ENCODE measurements at regions not wholly inside any gene's neighbourhood (a gene's known extent, or its start where the extent isn't known, plus 50 kb on each side); places are given as distances from the start of the nearest gene placed in this dataset.

GRCh38 chr2:151176661-151177060, 85.0 kb downstream of the RBM43 start:
- Histone ChIP-seq H3K4me2 (ENCODE audit: low read length) (no peak overlapping the region), H3K27me3 (ENCODE audit: insufficient read depth, low read length) (no peaks in the 10 kb centered on the region), H3K4me1 (ENCODE audit: control insufficient read depth in 1 of 2, insufficient read depth in 2 of 2, low read length in 2 of 2) (no peaks in the 10 kb centered on the region), H3K79me2 (ENCODE audit: insufficient read depth, low read length) (no peaks in the 10 kb centered on the region), H3K27ac (ENCODE audit: low read depth, low read length) (no peak overlapping the region), H3K4me3 (replicated peaks in 1 of 2; ENCODE audit: low read depth in 1 of 2, low read length in 2 of 2) (no peak overlapping the region), H2AFZ (ENCODE audit: low read depth, low read length, poor library complexity, severe bottlenecking) (no peak overlapping the region), H3K9me2 (ENCODE audit: insufficient read depth) (no peaks in the 10 kb centered on the region), H3K9me3 (ENCODE audit: control insufficient read depth in 1 of 2, insufficient read depth in 1 of 2, low read depth in 1 of 2, low read length in 2 of 2) (no peaks in the 10 kb centered on the region), H3K9ac (ENCODE audit: low read length) (no peak overlapping the region), H4K20me1 (ENCODE audit: insufficient read depth) (no peaks in the 10 kb centered on the region), H3K36me3 (ENCODE audit: control insufficient read depth in 1 of 2, insufficient read depth in 2 of 2, low read length in 2 of 2) (no peaks in the 10 kb centered on the region)
- intact Hi-C loops (cut with micrococcal nuclease), result no loop called here
- DNase-seq (ENCODE audit: low read depth, low spot score), result no peak
- ChIA-PET POLR2A (no interaction called here), CTCF (interaction anchor here (1.1 kb wide), 1 partner anchor 22 kb away, joined by 3 read pairs; no protein-coding TSS in a partner anchor), RAD21 (ENCODE audit: low non-redundant PET in 1 of 2, low total read pairs in 2 of 2, uncharacterized antibody in 2 of 2, unreplicated experiment in 2 of 2) (no interaction called here)
- TF ChIP-seq ZBTB33 (IDR thresholded peaks at IDR 0.05; ENCODE audit: extremely low read depth, insufficient replicate concordance, low read length) (no peak), ATF3 (IDR thresholded peaks at IDR 0.05) (no peak), EZH2 (IDR thresholded peaks at IDR 0.05) (no peak), SP1 (IDR thresholded peaks at IDR 0.05; ENCODE audit: low read depth) (no peak), ZNF274 (IDR thresholded peaks at IDR 0.05; ENCODE audit: low read depth, low read length) (no peak), POLR2AphosphoS5 (IDR thresholded peaks at IDR 0.05; ENCODE audit: low read depth, low read length) (no peak)
- BruUV-seq (replicated peaks), result no TSS peak
- no peak for ATAC-seq

- Histone ChIP-seq H3K9me2 (ENCODE audit: insufficient read depth) (no peaks in the 10 kb centered on the region), H4K20me1 (ENCODE audit: insufficient read depth) (no peaks in the 10 kb centered on the region), H3K4me1 (ENCODE audit: control insufficient read depth in 1 of 2, insufficient read depth in 2 of 2, low read length in 2 of 2) (no peaks in the 10 kb centered on the region), H3K27me3 (ENCODE audit: insufficient read depth, low read length) (no peaks in the 10 kb centered on the region), H3K36me3 (ENCODE audit: control insufficient read depth in 1 of 2, insufficient read depth in 2 of 2, low read length in 2 of 2) (no peaks in the 10 kb centered on the region), H3K4me3 (replicated peaks in 1 of 2; ENCODE audit: low read depth in 1 of 2, low read length in 2 of 2) (no peak overlapping the region), H3K9me3 (ENCODE audit: control insufficient read depth in 1 of 2, insufficient read depth in 1 of 2, low read depth in 1 of 2, low read length in 2 of 2) (no peaks in the 10 kb centered on the region), H3K27ac (ENCODE audit: low read depth, low read length) (no peak overlapping the region), H3K79me2 (ENCODE audit: insufficient read depth, low read length) (no peaks in the 10 kb centered on the region), H3K4me2 (ENCODE audit: low read length) (no peak overlapping the region), H2AFZ (ENCODE audit: low read depth, low read length, poor library complexity, severe bottlenecking) (no peak overlapping the region), H3K9ac (ENCODE audit: low read length) (no peak overlapping the region)
- ATAC-seq (no peak), DNase-seq (ENCODE audit: low read depth, low spot score) (no peak)
- ChIA-PET POLR2A (no interaction called here), RAD21 (ENCODE audit: low non-redundant PET in 1 of 2, low total read pairs in 2 of 2, uncharacterized antibody in 2 of 2, unreplicated experiment in 2 of 2) (no interaction called here), CTCF (no interaction called here)
- no TSS peak for BruUV-seq (replicated peaks)
- intact Hi-C loops (cut with micrococcal nuclease), result no loop called here
- no peak for TF ChIP-seq JUND (IDR thresholded peaks at IDR 0.05)
- no peak for TF ChIP-seq CEBPB (IDR thresholded peaks at IDR 0.05; ENCODE audit: low read depth)
- no peak for TF ChIP-seq EZH2phosphoT487 (IDR thresholded peaks at IDR 0.05; ENCODE audit: borderline replicate concordance)
- no peak for TF ChIP-seq FOSL1 (IDR thresholded peaks at IDR 0.05; ENCODE audit: low read depth)
- TF ChIP-seq POLR2A (IDR thresholded peaks at IDR 0.05; ENCODE audit: borderline replicate concordance, extremely low read depth, insufficient read depth, insufficient read length), result no peak
- TF ChIP-seq ATF3 (IDR thresholded peaks at IDR 0.05), result no peak
- TF ChIP-seq ZBTB33 (IDR thresholded peaks at IDR 0.05; ENCODE audit: extremely low read depth, insufficient replicate concordance, low read length), result no peak
- TF ChIP-seq RAD21 (IDR thresholded peaks at IDR 0.05; ENCODE audit: low read depth), result no peak
- TF ChIP-seq MAX (IDR thresholded peaks at IDR 0.05), result no peak
- TF ChIP-seq SIN3A (IDR thresholded peaks at IDR 0.05; ENCODE audit: low read depth), result no peak
Measured at GRCh38 chr2:151175864-151176263, 85.8 kb downstream of the RBM43 start.
